NB4 (cell line): ENCODE measurements at regions not wholly inside any gene's neighbourhood (a gene's known extent, or its start where the extent isn't known, plus 50 kb on each side); places are given as distances from the start of the nearest gene placed in this dataset.

ENCODE experiments used
- DNase-seq: peaks from one replicate; pipeline ENCODE4 v3.0.0; 2010; ENCODE audit warnings: low read depth
- H3K4me3 ChIP-seq: one replicate; pipeline ENCODE4 v1.5.1; 2011; ENCODE audit warnings: mild to moderate bottlenecking, low read depth, low read length, moderate library complexity
- MYC ChIP-seq: IDR thresholded peaks from 2 replicates; pipeline ENCODE4 v1.6.1; 2011; ENCODE audit warnings: low read depth, low read length
- POLR2A ChIP-seq: IDR thresholded peaks from 2 replicates; pipeline ENCODE4 v1.6.1; 2011; ENCODE audit warnings: mild to moderate bottlenecking; ENCODE audit not compliant: insufficient read length; ENCODE audit errors: extremely low read depth
- TF ChIP-seq, protein P1 (sequence below): IDR thresholded peaks from 2 replicates; pipeline ENCODE4 v1.6.1; 2011; ENCODE audit warnings: low read depth, low read length
- TF ChIP-seq, protein P2 (sequence below): IDR thresholded peaks from one replicate; pipeline ENCODE4 v1.5.1; 2012; ENCODE audit warnings: low read depth, low read length

- H3K4me3 ChIP-seq = no peak overlapping the region
- TF ChIP-seq, protein P1, sequence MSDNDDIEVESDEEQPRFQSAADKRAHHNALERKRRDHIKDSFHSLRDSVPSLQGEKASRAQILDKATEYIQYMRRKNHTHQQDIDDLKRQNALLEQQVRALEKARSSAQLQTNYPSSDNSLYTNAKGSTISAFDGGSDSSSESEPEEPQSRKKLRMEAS = no peak
- TF ChIP-seq, protein P2, sequence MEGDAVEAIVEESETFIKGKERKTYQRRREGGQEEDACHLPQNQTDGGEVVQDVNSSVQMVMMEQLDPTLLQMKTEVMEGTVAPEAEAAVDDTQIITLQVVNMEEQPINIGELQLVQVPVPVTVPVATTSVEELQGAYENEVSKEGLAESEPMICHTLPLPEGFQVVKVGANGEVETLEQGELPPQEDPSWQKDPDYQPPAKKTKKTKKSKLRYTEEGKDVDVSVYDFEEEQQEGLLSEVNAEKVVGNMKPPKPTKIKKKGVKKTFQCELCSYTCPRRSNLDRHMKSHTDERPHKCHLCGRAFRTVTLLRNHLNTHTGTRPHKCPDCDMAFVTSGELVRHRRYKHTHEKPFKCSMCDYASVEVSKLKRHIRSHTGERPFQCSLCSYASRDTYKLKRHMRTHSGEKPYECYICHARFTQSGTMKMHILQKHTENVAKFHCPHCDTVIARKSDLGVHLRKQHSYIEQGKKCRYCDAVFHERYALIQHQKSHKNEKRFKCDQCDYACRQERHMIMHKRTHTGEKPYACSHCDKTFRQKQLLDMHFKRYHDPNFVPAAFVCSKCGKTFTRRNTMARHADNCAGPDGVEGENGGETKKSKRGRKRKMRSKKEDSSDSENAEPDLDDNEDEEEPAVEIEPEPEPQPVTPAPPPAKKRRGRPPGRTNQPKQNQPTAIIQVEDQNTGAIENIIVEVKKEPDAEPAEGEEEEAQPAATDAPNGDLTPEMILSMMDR = no peak
- TF ChIP-seq MYC (no peak), POLR2A (no peak)
- DNase-seq = no peak
Measured at GRCh38 chr6:87900160-87900698, 147.4 kb upstream of the SPACA1 start.

- TF ChIP-seq, protein P2 = no peak
- TF ChIP-seq, protein P1 = no peak
- no peak for TF ChIP-seq MYC
- no peak for TF ChIP-seq POLR2A
- DNase-seq = no peak
- H3K4me3 ChIP-seq = no peak overlapping the region
Measured at GRCh38 chr6:87899499-87900147, 148.0 kb upstream of the SPACA1 start.

DNA sequence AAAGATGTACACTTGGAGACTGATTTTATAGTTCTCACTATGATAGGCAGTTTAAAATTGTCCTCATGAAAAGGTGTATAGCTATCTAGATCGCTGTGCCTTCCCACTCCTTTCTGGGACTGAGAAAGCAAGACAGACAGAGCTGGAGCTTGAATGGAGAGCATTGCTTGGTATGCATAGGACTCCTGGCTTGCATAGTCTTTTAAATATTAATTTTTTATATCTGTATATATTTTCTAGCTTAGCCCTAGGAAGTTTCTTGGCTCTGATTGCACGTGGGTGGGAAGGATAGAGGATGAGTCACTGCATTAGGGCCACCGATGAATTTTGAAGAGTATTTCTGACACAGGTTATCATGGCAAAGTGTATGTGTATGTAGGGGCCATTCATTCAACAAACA, 150.0 kb upstream of the SPACA1 start:
- no peak overlapping the region for H3K4me3 ChIP-seq
- DNase-seq = no peak
- no peak for TF ChIP-seq POLR2A
- TF ChIP-seq, protein P1 = no peak
- no peak for TF ChIP-seq MYC
- TF ChIP-seq, protein P2 = no peak

DNA sequence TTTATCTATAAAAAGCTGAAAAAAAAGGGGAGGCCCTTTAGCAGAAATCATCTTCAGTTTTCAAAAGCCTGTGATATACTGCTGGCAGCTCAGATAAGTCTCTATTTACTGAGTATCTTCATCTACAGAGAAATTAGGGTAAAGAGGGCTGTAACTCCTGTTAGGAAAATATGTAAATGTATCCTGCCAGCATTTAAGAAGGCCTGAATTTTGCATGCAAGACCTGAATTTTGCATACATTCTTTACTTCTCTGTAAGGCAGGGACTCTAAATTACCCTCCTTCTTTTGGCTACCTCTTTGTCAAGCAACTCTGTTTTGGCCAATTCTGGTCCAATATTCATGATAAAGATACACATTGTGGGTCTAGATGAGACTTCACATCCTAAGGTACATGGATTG, 150.6 kb upstream of the SPACA1 start:
- H3K4me3 ChIP-seq = no peak overlapping the region
- TF ChIP-seq, protein P1 = no peak
- TF ChIP-seq, protein P2 = no peak
- TF ChIP-seq POLR2A = no peak
- no peak for TF ChIP-seq MYC
- DNase-seq = no peak

DNA sequence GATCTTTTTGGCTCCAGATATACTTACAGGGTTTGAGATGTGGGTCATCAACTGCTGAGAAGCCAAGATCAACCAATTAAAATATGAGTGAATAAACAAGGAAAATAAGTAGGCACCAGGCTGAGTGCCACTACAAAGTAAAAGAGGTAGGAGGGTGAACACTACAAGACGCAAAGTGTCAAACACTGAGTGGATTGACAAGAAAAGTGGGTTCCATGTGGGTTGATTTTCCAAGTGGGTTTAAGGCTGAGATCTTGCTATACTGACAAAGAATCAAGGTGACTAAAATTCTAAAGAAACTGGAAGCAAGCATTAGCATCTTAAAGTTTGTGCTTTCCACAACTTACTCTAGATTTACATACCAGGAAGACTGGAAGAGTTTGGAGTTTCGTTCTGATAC, 160.4 kb upstream of the SPACA1 start:
- no peak for DNase-seq
- no peak for TF ChIP-seq POLR2A
- TF ChIP-seq, protein P1 = no peak
- TF ChIP-seq MYC = no peak
- TF ChIP-seq, protein P2 = no peak
- H3K4me3 ChIP-seq = no peak overlapping the region
